ENCODE measurements at regions not wholly inside any gene's neighbourhood (a gene's known extent, or its start where the extent isn't known, plus 50 kb on each side); places are given as distances from the start of the nearest gene placed in this dataset.

GRCh38 chr14:101019541-101019940 is 116.0 kb upstream of the RTL1 start:
- TF ChIP-seq POLR2A (IDR thresholded peaks at IDR 0.05) (no peak), EP300 (IDR thresholded peaks at IDR 0.05) (no peak), CTCF (IDR thresholded peaks at IDR 0.05) (no peak), POLR2AphosphoS5 (IDR thresholded peaks at IDR 0.05) (no peak)
- H3K27me3 ChIP-seq, result peaks cover 0 to 19% (median 0%) of the 10 kb centered on the region in 3 donors
- no peaks in the 10 kb centered on the region for H3K36me3 ChIP-seq
- intact Hi-C loops (cut with DNase I; ENCODE audit: low total_unique reads), result no loop called here
- DNase-seq, result no peak
- WGBS, 5 donors, result 86 to 97% (median 96%) methylated on average over 2 of the region's 2 CpGs
- no peaks in the 10 kb centered on the region for H3K9me3 ChIP-seq
- H3K4me1 ChIP-seq, result no peaks in the 10 kb centered on the region
- no peak overlapping the region for H3K4me3 ChIP-seq
- H3K27ac ChIP-seq, result no peak overlapping the region

- H3K27ac ChIP-seq, result no peak overlapping the region
- H3K9me3 ChIP-seq, result no peaks in the 10 kb centered on the region
- no peak overlapping the region for H3K4me3 ChIP-seq
- H3K4me1 ChIP-seq, result no peaks in the 10 kb centered on the region
- intact Hi-C loops (cut with DNase I; ENCODE audit: low total_unique reads), result no loop called here
- peak in 1 of 2 donors; percentile 8 for DNase-seq
- H3K27me3 ChIP-seq, result peaks cover 0 to 19% (median 0%) of the 10 kb centered on the region in 3 donors
- H3K36me3 ChIP-seq, result no peaks in the 10 kb centered on the region
- TF ChIP-seq CTCF (IDR thresholded peaks at IDR 0.05), result no peak
- no peak for TF ChIP-seq POLR2A (IDR thresholded peaks at IDR 0.05)
- TF ChIP-seq POLR2AphosphoS5 (IDR thresholded peaks at IDR 0.05), result no peak
- no peak for TF ChIP-seq EP300 (IDR thresholded peaks at IDR 0.05)
- 78 to 89% (median 80%) methylated on average over 8 of the region's 8 CpGs for WGBS, 5 donors
Measured at GRCh38 chr14:101019990-101020710, 116.6 kb upstream of the RTL1 start.

- peak in 1 of 2 donors; percentile 10 for DNase-seq
- WGBS, 5 donors, result 67 to 76% (median 70%) methylated on average over 7 of the region's 7 CpGs
- Histone ChIP-seq H3K27me3 (peaks cover 0 to 19% (median 0%) of the 10 kb centered on the region in 3 donors), H3K27ac (no peak overlapping the region), H3K9me3 (no peaks in the 10 kb centered on the region), H3K4me1 (no peaks in the 10 kb centered on the region), H3K36me3 (no peaks in the 10 kb centered on the region), H3K4me3 (no peak overlapping the region)
- intact Hi-C loops (cut with DNase I; ENCODE audit: low total_unique reads), result no loop called here
- TF ChIP-seq POLR2AphosphoS5 (IDR thresholded peaks at IDR 0.05), result no peak
- TF ChIP-seq CTCF (IDR thresholded peaks at IDR 0.05), result no peak
- no peak for TF ChIP-seq POLR2A (IDR thresholded peaks at IDR 0.05)
- TF ChIP-seq EP300 (IDR thresholded peaks at IDR 0.05), result no peak
Measured at GRCh38 chr14:101020834-101021370, 117.4 kb upstream of the RTL1 start.

GRCh38 chr14:101022121-101022520 is 118.6 kb upstream of the RTL1 start:
- Histone ChIP-seq H3K4me1 (no peaks in the 10 kb centered on the region), H3K27me3 (peaks cover 0 to 19% (median 0%) of the 10 kb centered on the region in 3 donors), H3K9me3 (no peaks in the 10 kb centered on the region), H3K27ac (no peak overlapping the region), H3K4me3 (no peak overlapping the region), H3K36me3 (no peaks in the 10 kb centered on the region)
- WGBS, 5 donors, result 81 to 89% (median 85%) methylated on average over 8 of the region's 8 CpGs
- intact Hi-C loops (cut with DNase I; ENCODE audit: low total_unique reads), result no loop called here
- no peak for TF ChIP-seq EP300 (IDR thresholded peaks at IDR 0.05)
- no peak for TF ChIP-seq POLR2AphosphoS5 (IDR thresholded peaks at IDR 0.05)
- DNase-seq, result peak in 1 of 2 donors; percentile 17
